Effector CD8-positive, alpha-beta T cell (primary cell): ENCODE measurements at regions not wholly inside any gene's neighbourhood (a gene's known extent, or its start where the extent isn't known, plus 50 kb on each side); places are given as distances from the start of the nearest gene placed in this dataset.

ENCODE experiments used
- DNase-seq: peaks from one replicate; lab custom pipeline; 2025; lab: John Stamatoyannopoulos, UW

DNA sequence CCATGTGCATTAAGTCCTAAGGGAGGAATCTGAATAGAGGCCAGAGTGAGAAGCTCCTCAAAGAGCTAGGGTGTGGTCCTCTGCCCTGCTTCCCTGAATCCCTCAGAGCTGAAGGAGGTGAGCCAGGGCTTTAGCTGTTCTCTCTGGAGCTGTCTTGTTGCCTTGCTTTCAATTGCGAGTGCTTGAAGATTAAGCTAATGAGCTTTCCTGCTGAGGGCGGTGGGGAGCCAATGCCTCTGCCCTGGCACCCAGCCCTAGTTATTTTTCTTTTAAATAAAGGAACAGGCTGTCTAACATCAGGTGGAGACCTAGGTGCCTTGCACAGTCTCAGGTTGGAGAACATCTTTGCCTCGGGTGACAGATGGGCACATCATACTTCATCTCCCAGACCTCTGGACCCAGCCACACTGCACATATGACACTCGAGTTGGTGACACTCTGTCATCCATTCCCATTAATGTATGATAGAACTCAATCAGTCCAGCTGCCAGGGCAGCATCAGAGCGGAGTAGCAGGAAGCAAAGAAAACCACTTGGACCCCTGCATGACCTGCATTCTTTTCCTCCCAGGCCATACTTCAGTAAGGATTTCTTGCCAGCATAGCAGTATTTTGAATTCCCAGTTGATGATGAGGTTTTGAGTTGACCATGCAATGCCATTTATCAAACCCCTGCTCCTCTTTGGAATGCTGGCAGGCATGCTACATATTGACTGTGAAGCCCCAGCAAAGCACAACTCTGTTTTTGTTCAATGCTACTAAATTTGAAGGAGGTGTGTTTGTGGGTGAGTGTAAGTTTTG is 292.7 kb downstream of the RNF144A start:
- no peak for DNase-seq

DNA sequence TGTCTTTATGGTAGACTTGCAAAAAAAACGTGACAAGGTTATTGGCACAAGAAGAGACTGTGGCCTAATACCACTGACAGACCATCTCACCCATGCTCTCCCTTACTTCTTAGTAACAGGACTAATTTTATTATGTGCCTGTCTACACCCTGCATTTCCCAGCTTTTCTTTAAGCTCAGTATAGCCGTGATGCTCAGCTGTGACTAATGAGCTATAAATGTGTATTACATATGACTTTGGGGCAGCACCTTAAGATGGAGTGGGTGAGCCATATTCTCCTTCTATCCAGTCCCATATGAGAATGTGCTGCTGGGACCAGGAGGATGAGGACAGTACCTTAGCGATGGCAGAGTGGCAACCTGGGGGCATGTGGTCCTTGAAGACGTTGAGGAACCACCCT is 293.5 kb downstream of the RNF144A start:
- no peak for DNase-seq

DNA sequence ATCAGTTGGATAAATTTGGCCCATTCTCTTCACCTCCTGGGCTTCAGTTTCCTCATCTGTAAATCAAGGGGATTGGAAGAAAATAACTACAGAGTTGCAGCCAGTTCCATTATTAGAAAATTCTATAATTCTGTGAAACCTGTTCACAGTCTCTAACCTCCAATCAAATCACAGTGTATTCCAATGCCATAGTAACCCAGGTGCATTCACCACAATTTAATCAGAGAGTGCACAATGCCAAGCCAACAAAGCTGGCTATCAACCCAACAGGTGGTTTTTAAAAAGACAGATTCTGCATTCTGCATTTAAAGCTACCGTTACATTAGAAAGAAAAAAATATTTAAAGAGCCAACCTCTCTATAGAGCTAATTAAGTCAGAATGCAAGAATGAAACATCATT is 308.6 kb downstream of the RNF144A start:
- no peak for DNase-seq

DNA sequence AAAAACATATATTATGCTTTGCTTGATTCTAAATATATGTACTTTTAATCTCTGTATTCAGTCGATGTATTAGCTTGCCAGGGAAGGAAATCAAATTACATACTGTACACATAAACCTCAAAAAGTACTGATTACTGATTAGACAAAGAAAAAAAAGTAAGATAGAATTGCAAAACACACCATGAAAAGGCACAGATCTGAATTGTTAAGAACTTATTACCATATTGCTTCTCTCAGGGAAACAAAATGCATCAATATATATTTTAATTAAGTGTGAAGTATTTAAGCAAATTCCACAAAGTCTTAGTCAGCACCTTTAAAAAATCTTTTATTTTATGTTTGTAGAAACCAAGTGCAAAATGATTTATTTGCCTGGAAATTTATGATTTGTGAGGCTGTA is 309.3 kb downstream of the RNF144A start:
- no peak for DNase-seq

DNA sequence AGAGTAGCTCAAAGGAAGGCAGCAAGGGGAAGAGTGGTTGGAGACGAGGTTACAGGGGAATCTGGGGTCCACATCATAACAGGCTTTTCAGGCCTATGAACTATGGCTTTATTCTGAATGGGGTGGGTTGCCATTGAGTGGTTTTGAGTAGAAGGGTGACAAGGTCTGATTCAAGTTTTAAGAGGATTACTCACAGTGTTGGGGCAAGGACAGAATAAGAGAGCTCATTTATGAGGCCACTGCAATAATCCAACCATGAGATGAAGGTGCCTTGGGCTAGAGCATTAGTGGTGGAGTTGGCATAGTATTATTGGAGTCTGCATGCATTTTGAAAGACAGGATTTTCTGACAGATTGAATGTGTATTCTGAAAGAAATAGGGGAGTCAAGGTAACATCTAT is 315.9 kb downstream of the RNF144A start:
- no peak for DNase-seq

DNA sequence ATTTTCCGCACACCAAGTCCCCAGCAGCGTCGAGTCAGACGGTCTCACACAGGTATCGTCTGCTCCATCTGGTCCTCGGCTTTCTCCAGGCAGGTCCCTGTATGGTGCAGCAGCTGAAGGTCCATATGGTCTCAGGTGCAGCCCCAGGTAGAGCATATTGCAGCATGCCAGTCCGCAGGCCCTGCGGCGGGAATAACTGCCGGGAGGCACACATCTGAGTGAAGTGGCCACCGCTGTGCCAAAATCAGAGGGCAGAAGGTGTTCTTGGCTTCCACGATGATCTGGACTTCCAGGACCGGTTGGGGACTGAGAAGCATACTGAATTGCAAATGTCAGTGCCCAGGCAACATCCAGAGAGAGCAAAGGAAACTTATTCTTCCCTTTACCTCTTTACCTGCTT is 320.3 kb downstream of the RNF144A start:
- DNase-seq: no peak

DNA sequence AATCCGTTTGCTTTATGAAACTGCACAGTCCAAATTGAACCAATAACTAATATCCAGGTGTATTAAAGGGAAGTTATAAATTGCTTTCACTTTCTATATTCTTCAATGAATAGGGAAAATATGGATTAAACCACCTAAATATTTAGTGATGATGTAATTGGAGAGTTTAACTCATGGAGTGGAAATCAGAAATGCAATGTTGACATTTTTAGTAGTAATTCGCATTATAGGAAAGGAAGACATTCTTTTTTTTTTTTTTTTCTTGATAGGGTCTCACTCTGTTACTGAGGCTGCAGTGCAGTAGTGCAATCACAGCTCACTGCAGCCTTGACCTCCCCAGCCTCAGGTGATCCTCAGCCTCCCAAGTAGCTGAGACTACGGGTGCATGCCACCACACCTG is 321.9 kb downstream of the RNF144A start:
- DNase-seq: no peak

DNA sequence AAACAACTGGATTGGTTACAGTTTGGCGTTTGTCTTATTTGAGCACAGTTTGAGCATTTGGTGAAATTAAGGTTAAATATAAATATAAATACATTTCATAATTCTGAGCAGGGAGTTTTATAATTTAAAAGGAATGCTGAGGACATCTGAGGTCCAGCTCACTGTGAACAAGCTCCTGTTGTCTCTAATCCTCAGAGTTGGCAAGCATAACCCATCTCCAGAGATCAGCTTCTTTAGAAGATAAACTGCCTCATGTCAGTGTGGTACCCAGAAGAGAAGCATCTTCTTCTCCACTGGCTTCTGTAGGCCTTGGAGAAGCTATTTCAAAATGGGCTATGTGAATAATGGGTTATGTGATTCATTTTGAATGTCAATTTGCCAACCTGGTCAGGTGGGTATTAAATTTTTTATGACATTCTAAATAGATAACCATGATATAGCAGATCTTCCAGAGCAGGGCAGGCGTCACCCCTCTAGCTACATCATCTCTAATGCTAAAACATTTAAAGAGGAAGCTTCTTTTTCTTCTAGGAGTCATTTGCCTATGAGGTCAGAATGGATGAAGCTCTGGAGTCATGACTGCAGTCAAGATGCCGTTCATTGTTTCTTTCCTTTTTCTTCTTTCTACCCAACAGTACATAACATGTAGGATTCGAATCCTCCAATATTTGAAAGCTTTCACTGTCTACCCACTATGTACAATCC is 324.0 kb downstream of the RNF144A start:
- DNase-seq: no peak

DNA sequence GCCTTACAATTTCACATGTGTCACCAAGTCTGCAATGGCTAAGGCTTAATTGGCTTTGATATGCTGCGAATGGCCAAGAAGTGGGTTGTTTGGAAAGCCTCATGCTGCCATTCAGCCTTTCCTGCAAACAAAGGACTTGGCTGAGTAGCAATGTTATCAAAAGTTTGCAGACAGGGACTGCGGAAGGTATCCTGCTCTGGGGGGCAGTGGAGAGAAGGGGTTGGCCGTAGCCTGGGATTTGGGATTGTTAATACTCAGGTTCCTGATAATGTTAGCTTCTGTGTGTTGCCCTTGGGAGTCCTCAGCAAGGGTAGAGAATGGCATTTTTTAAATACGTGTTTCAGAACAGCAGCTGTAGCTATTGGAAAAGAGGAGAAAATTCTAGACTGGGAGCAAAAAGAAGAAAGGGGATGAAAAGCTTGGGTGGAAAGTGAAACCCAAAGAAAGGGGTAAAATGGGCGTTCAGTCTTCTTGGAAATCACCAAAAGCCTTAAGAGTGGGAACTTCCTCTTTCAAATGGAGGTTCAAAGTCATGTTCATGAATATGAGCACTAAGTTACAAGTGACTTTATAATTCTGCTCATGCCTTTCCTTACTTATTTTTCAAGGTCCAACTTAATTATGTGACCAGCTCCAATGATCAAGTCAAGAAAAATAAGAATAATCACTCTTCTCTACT is 325.1 kb downstream of the RNF144A start:
- DNase-seq: no peak

DNA sequence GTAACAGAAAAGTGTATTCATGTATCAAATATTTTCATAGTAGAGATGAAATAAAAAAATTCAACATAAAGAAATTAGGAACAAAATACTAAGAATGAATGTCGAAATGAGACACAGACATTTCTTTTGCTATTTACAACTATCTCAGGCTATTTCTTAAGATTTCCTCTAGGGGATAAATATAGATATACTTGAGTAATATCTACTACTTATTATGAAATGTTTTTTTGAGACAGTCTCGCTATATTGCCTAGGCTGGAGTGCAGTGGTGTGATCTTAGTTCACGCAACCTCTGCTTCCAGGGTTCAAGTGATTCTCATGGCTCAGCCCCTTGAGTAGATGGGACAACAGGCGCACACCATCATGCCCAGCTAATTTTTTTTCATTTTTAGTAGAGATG is 326.1 kb downstream of the RNF144A start:
- no peak for DNase-seq

DNA sequence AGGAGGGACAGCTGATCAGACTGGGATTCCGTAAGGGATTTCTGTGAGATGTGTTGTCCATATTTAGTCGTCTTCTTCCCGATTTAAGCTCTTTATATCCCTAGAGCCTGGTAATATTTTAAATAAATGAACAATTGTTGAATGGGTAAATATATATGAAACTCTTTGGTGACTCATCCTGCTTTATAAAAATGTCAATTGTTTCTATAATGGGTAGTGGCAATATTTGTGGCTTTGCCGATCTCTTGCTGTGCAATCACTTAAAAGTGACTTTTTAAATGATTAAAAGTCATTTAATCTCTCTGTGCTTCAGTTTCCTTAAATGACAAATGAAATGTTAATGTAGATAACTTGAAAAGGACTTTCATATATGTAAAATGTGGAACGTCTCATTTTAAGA is 339.2 kb downstream of the RNF144A start:
- no peak for DNase-seq

DNA sequence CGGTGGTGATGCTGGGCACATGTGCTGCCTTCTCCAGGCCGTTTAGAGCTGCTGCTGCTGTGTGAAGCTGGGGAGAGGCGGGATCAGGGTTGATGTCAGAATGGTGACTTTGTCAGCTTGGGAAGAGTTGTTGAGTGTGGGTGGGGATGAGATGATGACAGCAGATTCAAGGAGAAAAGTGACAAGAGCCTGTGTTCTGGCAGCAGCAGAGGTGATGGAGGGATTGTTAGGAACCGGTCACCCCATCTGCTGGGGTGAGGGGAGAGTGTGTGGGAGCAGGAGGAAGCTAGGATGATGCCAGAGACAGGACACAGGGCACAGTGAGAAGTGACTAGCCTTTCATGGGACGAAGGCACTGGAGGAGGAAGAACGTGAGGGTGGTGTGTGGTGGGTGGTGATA is 345.5 kb downstream of the RNF144A start:
- DNase-seq: no peak

DNA sequence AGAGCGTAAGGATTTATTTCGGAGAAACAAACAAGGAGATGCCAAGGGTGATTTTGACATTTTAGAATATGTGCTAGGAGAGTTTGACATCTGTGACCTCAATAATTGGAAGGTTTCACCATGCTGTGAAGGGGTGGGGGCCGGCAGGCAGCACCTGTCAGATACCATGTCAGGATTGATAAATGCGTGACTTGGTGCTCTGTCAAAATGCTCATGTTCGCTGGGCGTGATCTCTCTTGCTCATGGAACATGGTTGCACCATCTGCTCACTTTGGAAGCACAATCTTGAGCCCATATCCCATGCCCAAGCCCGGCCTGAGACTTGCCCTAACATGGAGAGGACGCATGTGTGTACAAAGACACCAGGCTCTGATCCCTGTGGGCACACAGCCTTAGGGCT is 347.6 kb downstream of the RNF144A start:
- DNase-seq: no peak

DNA sequence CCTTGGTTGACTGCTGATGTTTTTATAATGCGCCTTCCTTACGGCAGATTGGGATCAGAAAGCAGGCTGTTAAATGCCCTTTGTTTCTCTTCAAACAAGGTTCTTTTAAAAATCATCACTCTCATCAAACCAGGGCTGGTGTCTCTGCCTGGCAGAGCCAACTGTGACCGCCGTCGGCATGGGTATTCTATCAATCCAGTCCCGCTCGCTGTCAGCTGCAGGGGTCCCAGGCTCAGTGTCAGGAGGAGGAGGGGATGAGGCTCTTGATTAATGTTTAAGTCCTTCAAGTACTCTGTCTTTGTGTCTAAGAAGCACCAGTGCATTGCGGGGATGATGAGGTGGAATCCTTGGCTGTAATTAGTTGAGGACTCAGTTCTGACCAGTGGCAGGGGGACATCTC is 348.1 kb downstream of the RNF144A start:
- no peak for DNase-seq

DNA sequence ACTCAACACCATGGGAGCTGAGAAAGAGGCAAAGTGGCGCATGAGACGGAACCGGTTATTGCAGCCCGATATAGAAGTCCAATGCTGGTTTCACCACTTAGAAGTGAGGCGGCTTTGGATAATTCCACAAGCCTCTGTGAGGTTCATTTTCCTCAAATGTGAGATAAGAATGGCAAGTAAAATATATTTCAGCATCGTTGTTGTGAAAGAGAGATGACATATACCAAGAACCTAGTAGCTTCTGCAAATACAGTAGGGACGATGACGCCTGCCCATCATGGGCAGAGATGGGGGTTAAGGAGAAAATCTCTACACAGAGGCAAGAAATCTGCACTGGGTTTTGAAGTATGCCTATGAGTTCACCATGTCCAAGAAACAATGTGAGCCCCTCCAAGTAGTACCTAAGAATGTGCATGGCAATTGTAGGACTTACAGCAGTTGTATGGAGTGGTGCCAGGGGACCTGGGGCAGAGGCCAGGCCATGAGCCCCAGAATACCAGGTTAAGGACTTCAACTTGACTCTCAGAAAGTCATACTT is 352.0 kb downstream of the RNF144A start:
- no peak for DNase-seq

DNA sequence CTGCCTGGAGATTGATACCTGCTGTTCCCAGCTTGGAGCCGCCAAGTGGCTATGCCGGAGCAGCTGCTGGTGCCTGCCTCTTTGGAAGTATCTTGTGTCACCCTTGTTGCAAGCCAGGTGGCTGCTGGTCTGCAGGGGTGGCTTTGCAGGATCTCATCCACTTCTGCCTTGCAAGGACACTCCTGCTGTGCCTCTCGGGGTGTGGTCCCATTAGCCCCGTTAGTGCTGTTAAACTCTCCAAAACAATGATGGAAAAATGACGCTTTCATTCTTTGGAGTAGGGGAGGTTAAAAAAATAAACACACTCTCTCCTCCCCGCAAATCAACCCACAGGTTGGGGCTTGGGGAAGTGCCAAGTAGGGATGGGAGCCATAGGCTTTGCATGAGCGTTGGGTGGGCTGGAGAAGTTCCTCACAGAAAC is 352.8 kb downstream of the RNF144A start:
- no peak for DNase-seq

DNA sequence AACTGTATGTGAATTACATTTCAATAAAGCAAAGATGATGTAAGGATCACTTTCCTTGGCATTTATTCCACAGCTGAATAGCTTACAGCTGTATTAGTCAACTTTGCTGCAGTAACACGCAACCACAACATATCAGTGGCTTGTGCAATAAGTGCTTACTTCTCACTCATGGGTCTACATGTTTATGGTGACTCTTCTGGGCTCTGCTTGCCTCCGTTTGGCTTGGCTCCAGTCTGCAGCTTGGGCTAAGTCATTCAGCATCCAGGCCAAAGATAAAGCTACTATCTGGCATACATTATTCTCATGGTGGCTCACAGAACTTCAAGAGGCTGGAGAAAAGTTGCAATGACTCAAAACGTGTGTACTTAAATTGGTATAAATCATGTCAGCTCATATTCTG is 355.0 kb downstream of the RNF144A start:
- no peak for DNase-seq

DNA sequence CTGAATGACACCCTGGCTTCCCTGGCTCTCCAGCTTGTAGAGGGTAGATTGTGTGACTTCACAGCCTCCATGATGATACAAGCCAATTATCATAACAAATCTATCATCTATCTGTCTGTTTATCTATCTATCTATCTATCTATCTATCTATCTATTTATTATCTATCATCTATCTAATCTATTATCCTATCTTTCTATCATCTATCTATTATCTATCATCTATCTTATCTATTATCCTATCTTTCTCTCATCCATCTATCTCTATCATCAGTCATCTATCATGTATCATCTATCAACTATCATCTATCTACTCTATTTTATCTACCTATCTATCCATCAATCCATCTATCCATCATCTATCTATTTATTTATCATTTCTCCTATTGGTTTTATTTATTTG is 361.8 kb downstream of the RNF144A start:
- DNase-seq: no peak

DNA sequence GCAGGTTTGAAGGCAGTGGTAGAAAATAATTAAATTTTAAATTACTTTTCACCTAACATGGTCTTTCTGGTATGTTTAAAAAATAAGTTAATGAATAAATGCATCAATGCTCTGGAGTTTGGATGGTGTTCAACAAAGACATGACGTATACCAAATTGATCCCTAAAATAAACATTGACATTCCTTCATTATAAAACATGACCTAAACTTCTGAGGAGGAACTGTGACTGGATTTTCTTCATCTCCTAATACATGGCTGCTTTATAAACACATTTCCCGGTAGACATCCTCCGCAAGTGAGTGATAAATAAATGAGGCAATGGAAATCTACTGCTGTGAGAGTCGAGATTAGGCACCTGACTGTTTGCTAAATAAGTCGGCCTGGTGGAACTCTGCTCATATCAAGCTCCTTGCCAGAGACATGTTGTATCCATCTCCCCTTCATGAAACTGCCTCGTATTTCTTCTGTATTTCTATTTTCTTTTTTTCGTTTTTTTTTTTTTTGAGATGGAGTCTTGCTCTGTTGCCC is 362.3 kb downstream of the RNF144A start:
- no peak for DNase-seq

DNA sequence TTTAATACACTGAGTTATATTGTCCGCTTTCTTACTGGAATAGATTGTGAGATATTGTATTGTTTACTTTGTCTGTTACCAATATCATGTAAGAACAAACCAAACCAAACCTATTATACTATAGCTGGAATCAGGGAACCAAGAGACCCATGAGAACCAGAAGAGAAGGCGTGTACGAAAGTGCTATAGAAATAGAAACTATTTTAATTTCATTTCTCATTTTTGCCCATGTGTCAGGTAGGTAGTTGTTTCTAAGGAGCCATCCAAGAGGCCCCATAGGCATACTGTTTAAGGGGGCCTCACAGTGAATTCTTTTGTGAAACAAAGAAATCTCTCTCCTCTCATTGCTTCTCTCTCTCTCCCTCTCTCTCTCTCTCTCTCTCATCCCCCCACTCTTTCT is 363.6 kb downstream of the RNF144A start:
- DNase-seq: no peak

DNA sequence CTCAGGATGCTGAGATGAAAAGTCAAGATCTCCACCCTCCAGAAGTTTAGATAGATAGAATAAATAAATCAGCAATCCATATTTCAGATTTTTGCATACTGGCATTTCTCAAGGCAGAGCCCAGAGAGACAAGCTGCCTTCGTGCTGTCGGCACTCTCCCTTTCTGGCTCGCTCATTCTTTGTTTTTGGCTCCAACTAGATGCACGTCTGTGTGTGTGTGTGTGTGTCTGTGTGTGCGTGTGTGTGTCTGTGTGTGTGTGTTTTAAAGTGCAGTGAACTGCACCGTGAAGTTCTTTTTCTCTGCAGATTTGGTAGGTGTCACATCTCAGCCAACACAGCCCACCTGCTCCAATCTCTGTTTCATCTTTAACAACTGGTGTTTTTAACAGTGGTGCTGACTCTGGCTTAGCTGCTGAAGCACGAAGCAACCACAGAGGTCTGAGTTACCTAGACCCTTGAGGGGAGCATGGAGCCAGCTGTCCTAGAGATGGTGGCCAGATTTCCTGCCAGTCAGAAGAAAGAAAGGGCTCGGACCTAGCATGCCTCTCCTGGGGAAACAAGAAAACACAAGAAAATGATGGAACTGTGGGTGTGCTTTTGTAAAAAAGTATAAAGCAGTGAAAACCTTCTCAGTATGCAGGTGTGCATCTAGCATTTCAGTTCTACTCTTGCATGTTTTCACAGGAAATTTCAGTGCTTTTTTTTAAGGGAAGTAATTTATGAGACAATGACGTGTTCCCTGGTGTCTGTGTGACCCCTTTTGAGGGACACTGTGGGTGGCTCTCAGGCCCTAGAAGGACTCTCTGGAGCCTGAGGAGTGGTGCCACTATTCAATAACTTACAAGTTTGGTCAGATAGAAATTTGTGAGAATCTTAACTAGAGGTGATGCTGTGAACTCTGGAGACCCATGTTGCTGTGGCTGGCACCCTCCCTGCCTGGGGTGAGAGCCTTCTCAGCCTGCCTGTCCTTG is 364.3 kb downstream of the RNF144A start:
- no peak for DNase-seq
